Subcutaneous abdominal adipose tissue (tissue), 5 donors: ENCODE measurements at regions not wholly inside any gene's neighbourhood (a gene's known extent, or its start where the extent isn't known, plus 50 kb on each side); places are given as distances from the start of the nearest gene placed in this dataset.

Experiments used
- H3K27ac ChIP-seq: one replicate; pipeline ENCODE4 v1.7.0; 2013; ENCODE audit warnings: low read depth, mild to moderate bottlenecking, inconsistent platforms, low read length, moderate library complexity
- H3K27me3 ChIP-seq, 5 donors: one replicate each; pipeline ENCODE4 v1.7.0; 2013; ENCODE audit warnings: low read length in 5 of 5, inconsistent platforms in 1 of 5; ENCODE audit not compliant: control insufficient read depth in 5 of 5, insufficient read depth in 4 of 5
- H3K36me3 ChIP-seq, 5 donors: one replicate each; pipeline ENCODE4 v1.7.0; 2013; ENCODE audit warnings: low read length in 5 of 5; ENCODE audit not compliant: control insufficient read depth in 5 of 5, insufficient read depth in 5 of 5
- H3K4me1 ChIP-seq, 5 donors: one replicate each; pipeline ENCODE4 v1.7.0; 2013; ENCODE audit warnings: low read length in 5 of 5, mild to moderate bottlenecking in 3 of 5, moderate library complexity in 1 of 5; ENCODE audit not compliant: control insufficient read depth in 5 of 5, insufficient read depth in 5 of 5
- H3K4me3 ChIP-seq, 5 donors: one replicate each; pipeline ENCODE4 v1.7.0; 2013; ENCODE audit warnings: low read length in 5 of 5, low read depth in 1 of 5
- H3K9ac ChIP-seq, 5 donors: one replicate each; pipeline ENCODE4 v1.7.0; 2013; ENCODE audit warnings: low read length in 5 of 5, mild to moderate bottlenecking in 4 of 5, moderate library complexity in 3 of 5
- H3K9me3 ChIP-seq, 5 donors: one replicate each; pipeline ENCODE4 v1.7.0; 2013; ENCODE audit warnings: low read length in 5 of 5; ENCODE audit not compliant: control insufficient read depth in 5 of 5
- donor health status: healthy.
- donor health status: healthy.
- donor health status: healthy.
- donor health status: healthy.
- donor health status: healthy.

DNA sequence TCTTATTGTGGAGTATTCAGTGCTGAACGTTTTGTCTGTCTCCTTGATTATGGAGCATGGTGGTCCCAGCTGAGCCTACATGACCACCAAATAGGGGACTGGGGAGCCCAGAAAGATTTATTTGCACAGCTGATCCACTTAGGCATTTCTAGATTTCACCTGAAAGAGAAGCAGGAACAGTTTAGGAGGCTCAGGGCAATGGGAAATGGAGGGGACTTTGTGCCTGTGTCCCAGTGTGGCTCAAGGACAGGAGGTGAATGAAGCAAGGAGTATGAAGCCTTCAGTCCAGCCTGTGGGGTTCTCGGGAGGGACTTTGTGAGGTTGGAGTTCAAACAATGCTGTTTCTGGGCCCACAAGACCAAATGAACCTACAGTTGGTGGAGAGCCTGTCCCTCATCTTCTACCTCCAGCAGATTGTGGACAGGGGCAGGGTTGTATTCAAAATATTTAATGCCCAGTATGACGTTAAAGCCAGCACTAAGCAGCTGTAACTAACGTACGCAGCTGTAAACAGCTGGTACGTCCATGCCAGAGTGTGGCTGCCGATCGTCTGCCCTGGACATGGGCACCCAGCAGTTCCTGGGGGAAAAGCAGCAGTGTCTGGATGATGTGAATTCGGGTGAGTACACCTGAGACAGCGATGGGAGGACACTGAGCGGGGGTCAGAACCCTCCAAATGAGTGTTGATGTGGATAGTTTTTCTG, 164.9 kb upstream of the RAB4A start:
- Histone ChIP-seq H3K27me3 (no peaks in the 10 kb centered on the region), H3K9ac (no peak overlapping the region), H3K4me1 (peaks cover 9 to 51% (median 38%) of the 10 kb centered on the region in 5 donors), H3K27ac (no peak overlapping the region), H3K4me3 (no peak overlapping the region), H3K9me3 (peaks cover 0 to 2% (median 0%) of the 10 kb centered on the region in 5 donors), H3K36me3 (no peaks in the 10 kb centered on the region)

DNA sequence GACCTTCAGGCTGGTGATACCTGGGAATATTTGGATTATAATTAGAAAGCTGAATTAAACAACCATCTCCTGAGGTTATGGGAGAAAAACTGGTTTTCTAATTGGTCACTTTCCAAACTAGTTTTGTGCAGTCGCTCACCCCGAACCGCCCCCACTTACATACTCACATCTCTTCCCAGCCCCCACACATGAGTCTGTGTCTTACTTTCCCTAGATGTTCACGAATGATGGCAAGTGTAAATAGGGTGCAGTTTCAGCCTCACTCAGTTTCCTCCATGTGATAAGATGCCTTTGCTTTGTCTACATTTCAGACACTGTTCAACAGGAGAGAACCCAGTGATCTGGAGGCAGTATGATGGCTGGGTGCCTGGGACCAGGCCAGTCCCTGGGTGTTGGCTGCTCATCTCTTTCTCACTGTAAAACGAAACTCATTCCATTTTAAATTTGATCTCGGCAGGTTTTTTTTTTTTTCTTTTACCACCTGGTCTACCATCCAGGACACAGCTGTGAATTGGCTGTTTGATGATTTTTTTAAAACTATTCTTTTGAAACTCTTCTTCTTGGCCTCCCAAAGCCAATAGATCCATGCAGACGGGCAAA, 164.3 kb upstream of the RAB4A start:
- Histone ChIP-seq H3K27ac (no peak overlapping the region), H3K27me3 (no peaks in the 10 kb centered on the region), H3K4me1 (peaks cover 9 to 52% (median 38%) of the 10 kb centered on the region in 5 donors), H3K9me3 (peaks cover 0 to 2% (median 0%) of the 10 kb centered on the region in 5 donors), H3K9ac (no peak overlapping the region), H3K36me3 (no peaks in the 10 kb centered on the region), H3K4me3 (no peak overlapping the region)

DNA sequence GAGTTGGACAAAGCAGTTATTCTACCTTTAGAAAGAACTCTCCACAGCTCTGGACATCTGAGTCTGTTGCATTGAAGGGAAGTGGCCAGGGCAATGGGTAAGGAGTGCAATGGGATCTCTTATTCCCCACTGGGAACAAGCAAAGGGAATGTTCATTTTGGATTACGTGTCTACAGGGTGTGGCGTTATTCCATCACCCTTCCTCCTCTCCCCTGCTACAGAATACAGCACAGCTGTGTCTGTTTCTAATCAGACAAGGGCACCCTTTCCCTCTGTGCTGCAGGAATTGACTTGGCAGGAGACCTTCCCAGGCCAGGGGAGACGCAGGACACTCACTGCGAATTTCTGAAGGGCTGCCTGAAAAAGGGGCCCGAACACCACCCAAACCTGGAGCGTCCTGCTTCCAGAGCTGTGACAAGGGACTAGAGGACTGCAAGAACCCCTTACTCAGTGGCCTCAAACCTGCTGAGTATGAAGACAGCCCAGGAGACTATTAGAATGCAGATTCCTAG, 163.6 kb upstream of the RAB4A start:
- H3K27ac ChIP-seq: no peak overlapping the region
- no peaks in the 10 kb centered on the region for H3K27me3 ChIP-seq
- no peak overlapping the region for H3K4me3 ChIP-seq
- H3K9me3 ChIP-seq: peaks cover 0 to 2% (median 0%) of the 10 kb centered on the region in 5 donors
- H3K9ac ChIP-seq: peak overlapping the region in 1 of 5 donors; percentile 0
- peaks cover 7 to 52% (median 38%) of the 10 kb centered on the region in 5 donors for H3K4me1 ChIP-seq
- no peaks in the 10 kb centered on the region for H3K36me3 ChIP-seq

DNA sequence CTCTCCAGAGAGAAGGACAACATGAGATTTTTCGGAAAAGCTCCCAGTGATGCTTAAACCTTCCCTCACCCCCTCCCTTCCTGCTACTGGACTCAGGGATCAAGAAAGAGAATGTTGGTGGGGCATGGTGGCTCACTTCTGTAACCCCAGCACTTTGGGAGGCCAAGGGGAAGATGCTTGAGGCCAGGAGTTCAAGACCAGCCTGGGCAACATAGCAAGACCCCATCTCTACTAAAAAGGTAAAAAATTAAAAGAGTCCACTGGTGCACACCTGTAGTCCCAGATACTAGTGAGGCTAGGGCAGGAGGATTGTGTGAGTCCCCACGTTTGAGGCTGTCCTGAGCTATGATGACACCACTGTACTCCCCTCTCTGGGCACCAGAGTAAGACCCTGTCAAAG, 162.9 kb upstream of the RAB4A start:
- Histone ChIP-seq H3K4me1 (peaks cover 7 to 48% (median 33%) of the 10 kb centered on the region in 5 donors), H3K27ac (peak overlapping the region; percentile 82), H3K9me3 (peaks cover 0 to 2% (median 0%) of the 10 kb centered on the region in 5 donors), H3K9ac (peak overlapping the region in 1 of 5 donors; percentile 23), H3K4me3 (no peak overlapping the region), H3K27me3 (no peaks in the 10 kb centered on the region), H3K36me3 (no peaks in the 10 kb centered on the region)

DNA sequence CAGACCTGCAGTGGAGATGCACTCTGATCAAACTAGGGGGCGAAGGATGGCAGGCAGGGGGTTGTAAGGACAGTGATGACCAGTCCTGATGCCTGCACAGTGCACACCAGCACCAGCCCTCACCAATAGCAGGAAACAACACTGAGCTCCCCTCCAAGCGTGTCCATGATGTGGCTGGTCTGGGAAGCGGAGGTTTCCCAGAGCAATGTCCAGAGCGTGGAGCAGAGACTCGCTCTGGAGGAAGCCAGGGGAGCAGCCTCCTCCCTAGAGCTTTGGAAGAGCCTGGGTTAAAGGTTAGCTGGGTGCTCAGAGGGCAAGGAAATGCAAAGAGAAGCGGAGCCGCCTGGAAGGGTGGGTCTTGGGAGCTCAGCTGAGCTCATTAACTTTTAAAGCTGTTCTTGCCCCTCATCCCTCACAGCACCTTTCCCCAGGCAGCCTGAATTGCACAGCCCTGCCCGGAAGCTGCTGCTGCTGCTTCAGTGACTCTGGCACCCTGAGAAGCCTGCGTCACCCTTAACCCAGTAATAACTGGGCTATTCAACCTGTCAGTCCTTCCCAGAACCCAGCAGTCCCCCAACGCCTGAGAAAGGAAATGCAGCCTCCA, 162.2 kb upstream of the RAB4A start:
- Histone ChIP-seq H3K27ac (peak overlapping the region; percentile 82), H3K27me3 (no peaks in the 10 kb centered on the region), H3K4me1 (peaks cover 7 to 44% (median 29%) of the 10 kb centered on the region in 5 donors), H3K9ac (peak overlapping the region in 3 of 5 donors; percentile 4 to 64 (median 35)), H3K9me3 (peaks cover 0 to 2% (median 0%) of the 10 kb centered on the region in 5 donors), H3K4me3 (peak overlapping the region in 1 of 5 donors; percentile 7), H3K36me3 (no peaks in the 10 kb centered on the region)

DNA sequence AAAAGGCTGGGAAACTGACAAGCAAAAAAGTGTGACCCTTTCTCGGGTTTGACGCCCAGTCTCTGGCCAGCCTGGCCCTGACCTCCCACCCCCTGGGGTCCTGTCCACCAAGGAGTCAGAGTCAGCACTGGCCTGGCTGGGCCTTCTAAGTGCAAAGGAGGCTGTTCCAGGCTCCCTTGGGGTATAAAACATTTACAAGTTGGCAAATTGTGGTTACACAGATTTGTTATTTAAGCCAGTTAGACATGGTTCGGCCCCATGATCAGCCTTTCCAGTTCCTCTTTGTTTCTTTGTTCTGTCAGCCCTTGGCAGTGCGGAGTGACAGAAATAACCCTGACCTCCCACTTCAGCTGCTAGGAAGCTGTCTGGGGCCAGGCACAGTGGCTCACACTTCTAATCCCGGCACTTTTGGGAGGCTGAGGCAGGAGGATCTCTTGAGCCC, 161.6 kb upstream of the RAB4A start:
- H3K9ac ChIP-seq: peak overlapping the region in 4 of 5 donors; percentile 4 to 64 (median 29)

DNA sequence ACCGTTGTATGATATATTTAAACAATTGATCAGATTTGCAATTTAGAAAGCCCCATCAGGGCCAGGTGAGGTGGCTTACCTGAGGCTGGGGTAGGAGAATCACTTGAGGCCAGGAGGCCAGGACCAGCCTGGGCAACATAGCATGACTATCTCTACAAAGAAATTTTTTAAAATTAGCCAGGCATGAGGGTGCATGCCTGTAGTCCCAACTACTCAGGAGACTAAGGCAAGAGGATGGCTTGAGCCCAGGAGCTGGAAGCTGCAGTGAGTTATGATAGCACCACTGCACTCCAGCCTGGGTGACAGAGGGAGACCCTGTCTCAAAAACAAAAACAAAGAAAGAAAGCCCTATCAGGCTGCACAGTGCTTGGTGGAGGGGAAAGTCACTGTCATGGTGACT, 159.9 kb upstream of the RAB4A start:
- H3K27me3 ChIP-seq: no peaks in the 10 kb centered on the region
- H3K27ac ChIP-seq: no peak overlapping the region
- H3K4me1 ChIP-seq: peaks cover 7 to 36% (median 29%) of the 10 kb centered on the region in 5 donors
- H3K9ac ChIP-seq: no peak overlapping the region
- H3K4me3 ChIP-seq: no peak overlapping the region
- no peaks in the 10 kb centered on the region for H3K36me3 ChIP-seq
- H3K9me3 ChIP-seq: no peaks in the 10 kb centered on the region

More for the DNA sequence above, 161.6 kb upstream of the RAB4A start:
- Histone ChIP-seq H3K4me3 (no peak overlapping the region), H3K27ac (peak overlapping the region; percentile 82), H3K36me3 (no peaks in the 10 kb centered on the region), H3K4me1 (peaks cover 7 to 44% (median 29%) of the 10 kb centered on the region in 5 donors), H3K9me3 (no peaks in the 10 kb centered on the region), H3K27me3 (no peaks in the 10 kb centered on the region)

DNA sequence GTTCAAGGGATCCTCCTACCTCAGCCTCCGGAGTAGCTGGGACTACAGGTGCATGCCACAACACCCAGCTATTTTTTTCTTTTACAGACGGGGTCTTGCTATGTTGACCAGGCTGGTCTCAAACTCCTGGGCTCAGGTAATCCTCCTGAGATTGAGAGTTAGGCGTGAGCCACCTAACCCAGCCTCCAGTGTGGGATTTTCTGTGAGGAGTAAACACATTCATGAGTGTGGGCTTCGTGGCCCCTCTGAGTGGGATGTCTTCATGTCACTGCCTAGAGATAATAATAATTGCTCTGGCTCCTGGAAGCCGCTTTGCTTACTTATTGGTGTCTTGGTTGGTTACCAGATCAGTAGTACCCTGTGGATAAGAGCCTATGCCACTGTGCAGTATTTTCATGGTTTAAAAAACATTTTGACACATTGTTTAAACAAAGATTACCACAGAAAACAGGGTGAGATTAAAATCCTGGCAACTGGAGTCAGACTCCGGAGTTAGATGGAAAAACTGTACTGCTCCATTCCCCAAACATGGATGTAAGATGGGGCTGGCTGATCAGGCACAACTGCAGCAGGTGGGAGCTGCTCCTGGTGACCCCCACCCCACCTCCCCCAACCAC, 159.1 kb upstream of the RAB4A start:
- no peaks in the 10 kb centered on the region for H3K27me3 ChIP-seq
- no peak overlapping the region for H3K27ac ChIP-seq

DNA sequence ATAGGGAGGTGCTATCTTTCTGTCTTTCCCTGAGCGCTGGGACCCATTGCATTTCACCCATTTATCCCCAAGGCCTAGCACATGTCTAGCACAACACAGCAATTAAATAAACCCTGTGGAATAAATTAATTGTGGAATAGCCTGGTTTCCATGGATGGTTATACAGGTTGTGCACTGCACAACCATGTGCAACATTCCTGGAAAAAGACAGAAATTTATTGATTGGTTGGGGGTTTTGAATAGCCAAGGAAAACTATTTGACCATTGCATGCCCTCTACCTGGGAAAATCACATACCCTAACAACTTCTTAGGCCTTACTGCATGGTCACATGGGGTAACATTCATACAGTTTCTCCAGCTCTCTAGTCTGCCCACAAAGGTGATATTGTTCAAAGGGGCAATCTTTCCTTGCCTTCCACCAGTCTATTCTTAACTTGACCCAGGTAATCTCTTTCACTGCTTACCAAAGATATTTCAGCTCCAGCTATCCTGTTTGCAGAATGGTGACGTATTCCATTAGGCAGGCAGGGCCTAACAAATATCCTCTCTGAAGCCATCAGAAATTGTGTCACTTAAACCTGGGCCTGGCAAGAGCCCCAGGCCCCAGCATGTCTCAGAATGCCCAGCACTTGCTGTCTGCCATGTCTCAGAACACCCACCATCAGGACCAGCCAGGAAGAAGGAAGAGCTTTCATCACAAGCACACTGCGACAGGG, 157.9 kb upstream of the RAB4A start:
- Histone ChIP-seq H3K9ac (no peak overlapping the region), H3K27ac (no peak overlapping the region), H3K27me3 (no peaks in the 10 kb centered on the region), H3K9me3 (no peaks in the 10 kb centered on the region), H3K4me1 (peaks cover 7 to 35% (median 28%) of the 10 kb centered on the region in 5 donors), H3K4me3 (no peak overlapping the region), H3K36me3 (no peaks in the 10 kb centered on the region)

More for the DNA sequence above, 159.1 kb upstream of the RAB4A start:
- Histone ChIP-seq H3K36me3 (no peaks in the 10 kb centered on the region), H3K9ac (no peak overlapping the region), H3K9me3 (no peaks in the 10 kb centered on the region), H3K4me3 (no peak overlapping the region), H3K4me1 (peaks cover 7 to 36% (median 29%) of the 10 kb centered on the region in 5 donors)
